ENCODE measurements at regions not wholly inside any gene's neighbourhood (a gene's known extent, or its start where the extent isn't known, plus 50 kb on each side); places are given as distances from the start of the nearest gene placed in this dataset.

DNA sequence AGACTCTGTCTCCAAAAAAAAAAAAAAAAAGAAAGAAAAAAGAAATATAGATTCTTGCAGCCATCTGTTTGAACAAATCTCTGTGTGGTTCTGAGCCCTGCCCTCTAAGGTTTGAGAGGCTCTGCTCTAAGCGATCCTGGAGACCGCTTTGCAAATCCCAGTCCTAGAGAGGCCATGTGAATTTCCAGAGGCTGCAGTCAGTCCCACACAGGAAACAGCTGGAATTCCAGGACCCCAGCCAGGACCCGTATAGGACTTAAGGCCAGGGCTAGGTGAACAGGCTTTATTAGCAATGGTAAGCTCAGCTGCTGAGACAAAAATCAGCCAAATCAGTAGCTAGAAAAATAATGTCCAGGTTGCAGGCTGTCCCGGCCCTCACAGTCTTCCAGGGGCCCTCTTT is 154.8 kb downstream of the RPS24 start:
- DNase-seq, result no peak

GRCh38 chr10:78190051-78190825 is 156.6 kb downstream of the RPS24 start:
- no peak for DNase-seq

DNA sequence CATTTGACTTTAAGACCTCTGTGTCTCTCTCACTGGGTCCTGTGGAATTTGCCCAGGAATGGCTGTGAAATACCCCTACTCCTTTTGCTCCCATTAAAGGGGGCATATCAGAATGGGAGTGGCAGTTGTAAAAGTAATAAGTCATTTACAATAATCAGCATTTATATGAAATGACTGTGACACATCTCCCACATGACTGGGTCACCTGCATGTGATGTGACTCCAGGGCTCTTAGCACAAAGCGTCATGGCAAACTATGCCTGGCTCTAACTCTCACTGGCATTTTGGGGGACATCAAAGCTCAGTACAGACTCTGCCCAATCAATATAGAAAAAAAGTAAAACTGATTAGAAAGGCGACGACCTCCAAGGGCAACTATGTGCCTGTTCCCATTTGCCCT is 157.6 kb downstream of the RPS24 start:
- DNase-seq, result no peak

DNA sequence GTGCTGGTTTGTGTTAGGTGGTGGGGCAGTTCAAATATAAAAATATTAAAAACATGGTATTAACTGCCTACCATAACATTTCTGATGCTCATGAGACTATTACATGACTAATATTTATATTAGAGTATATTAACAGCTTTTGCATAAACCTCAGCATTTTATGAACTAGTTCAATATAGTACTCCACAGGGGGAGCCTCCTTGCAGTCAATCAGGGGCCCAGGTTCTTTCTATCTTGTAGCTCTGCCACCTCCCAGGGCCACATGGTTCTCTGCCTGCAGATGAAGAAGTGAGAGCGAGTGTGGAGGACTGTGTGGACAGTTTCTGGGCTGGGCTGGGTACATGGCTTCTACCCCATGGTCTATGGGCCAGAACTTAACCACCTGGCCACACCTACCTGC is 159.5 kb downstream of the RPS24 start:
- no peak for DNase-seq

- no peak for DNase-seq
These were observed 160.4 kb downstream of the RPS24 start for GRCh38 chr10:78194050-78194449.

GRCh38 chr10:78194539-78195402 is 161.1 kb downstream of the RPS24 start:
- DNase-seq, result no peak

DNA sequence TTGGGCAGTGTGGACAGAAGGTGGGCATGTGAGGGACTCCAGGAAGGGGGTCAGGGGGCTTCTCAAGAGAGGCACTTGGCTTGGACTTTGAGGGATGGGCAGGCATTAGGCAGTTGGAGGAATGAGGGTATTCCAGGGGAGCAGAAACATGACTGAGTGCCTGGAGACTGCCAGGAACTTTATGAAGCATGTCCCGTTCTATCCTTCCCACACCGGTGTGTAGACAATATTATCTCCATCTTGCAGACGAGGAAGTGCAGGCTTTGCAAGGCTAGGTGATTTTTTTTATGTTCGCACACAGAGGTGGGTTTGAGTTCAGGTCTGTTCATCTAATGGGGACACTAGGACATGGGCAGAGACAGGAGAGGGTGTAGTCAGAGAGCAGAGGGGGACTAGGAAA is 162.7 kb downstream of the RPS24 start:
- DNase-seq, result no peak

- DNase-seq, result no peak
These were observed 163.3 kb downstream of the RPS24 start for GRCh38 chr10:78196964-78197363.

DNA sequence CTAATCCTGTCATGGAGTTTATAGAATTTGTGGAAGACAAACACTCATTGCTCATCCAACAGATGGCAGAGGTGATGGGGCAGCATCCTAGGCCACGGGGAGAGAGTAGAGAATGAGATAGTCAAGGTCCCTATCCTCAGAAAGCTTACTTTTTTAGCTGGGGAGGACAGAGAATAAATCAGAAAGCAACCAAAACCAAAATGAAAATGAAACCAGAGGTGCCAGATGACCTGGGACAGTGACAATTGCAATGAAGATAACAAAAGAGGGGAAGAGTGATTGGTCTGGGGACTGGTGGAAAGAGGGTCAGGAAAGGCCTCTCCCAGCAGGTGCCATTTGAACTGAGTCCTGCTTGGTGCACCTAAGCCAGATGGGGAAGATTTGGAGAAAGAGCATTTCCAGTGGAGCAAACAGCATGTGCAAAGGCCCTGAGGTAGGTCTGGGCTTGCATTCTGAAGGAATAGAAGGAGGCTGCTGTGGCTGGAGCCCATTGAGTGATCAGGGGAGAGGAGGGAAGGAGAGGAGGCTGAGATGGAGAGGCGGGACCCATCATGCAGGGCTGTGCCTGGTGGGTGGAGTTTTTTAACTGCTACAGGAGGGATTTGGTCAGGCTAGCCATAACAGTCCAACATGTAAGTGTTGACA is 164.1 kb downstream of the RPS24 start:
- DNase-seq, result no peak

DNA sequence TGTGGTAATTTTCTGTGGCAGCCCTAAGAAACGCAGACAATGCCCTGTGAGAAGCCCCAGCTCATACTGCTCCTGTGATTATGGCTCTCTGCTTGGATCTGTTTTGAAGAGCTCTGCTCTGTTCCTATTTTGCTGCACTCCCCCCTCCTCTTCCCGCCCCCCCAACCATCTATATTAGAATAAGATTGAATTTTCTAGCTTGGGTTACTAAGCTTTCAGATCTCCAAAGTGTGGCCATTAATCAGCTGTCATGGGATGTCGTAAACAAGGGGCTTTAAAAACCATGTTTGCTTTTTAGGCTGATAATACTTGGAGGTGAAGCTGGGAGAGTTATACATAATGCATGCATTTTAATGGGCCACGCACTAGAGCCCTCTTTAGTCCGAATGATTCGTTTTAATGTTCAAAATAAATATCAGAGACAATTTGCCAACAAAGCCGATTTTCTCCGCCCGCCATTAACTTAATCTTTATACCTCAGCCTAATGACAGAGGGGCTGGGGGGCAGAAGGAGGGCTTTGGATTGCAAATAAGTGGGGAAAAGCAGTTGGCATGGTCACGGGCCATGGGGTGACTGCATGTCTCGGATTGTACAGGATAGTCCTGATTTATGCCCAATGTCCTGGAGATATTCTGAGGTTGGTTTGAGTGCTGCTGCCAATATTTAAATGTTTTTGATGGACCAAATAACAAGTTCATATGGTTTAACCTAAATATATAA is 165.5 kb downstream of the RPS24 start:
- DNase-seq, result no peak

DNA sequence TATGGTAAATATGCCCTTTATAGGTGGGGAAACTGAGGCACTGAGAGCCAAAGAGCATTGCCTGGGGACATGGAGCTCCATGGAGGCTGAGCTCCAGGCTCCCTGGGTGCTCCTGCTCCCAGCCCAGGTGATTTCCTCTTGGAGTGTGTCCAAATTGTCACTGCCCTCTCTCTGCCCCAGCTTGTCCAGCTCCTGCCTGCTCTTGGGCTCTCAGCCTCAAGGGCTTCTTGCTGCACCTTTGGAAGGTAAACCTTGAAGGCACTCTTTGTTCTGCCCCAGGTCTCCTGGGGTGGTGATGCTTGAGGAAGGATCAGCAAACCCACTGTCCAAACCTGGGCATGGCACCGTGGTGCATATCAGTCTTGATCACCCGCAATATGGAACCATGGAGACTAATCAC is 166.1 kb downstream of the RPS24 start:
- no peak for DNase-seq

- DNase-seq, result no peak
These were observed 167.0 kb downstream of the RPS24 start for GRCh38 chr10:78200686-78201085.

DNA sequence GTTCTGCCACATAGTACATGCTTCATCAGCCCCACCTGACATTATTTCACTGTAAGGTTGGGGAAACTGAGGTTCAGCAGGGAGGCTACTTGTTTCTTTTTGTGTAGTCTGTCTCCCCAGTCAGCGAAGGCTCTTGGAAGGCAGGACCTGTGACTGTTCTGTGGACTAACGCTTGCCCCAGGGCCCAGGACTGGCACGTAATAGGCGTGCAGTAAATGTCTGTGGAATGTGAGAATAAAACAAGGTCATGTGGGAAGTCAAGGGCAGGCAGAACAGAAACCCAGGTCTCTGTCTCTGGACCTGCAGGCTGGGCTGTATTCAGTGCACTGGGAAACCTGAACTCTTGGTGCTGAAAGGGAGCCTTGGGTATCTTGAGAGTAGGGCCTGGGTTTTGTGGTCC is 168.7 kb downstream of the RPS24 start:
- DNase-seq, result no peak

- DNase-seq, result no peak
These were observed 170.5 kb downstream of the RPS24 start for GRCh38 chr10:78203915-78204818.

DNA sequence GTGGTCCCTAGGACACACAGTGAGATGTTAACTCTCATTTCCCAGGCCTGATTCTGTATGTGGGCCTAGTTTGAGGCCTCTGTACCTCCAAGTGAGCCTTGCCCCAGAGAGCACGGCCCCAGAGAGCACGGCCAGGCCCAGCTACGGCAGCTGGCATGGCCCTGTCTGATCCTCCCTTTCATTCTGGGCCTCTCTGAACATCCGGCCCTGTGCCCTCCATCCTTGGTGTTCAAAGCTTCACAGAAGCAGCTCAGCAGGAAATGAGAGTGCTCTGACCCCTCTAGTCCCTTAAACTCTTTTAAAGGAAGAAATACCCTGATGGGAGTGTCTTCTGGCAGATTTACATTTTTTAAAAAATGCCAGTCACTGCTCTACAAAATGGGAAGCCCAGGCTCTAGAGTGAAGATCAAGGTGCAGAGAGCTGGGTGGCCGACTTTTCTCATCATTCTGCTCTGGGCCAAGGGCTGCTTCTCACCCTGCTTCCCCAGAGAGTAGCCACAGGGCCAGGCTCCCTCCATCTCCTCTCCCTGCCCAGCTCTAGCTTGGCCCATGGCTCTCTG is 171.9 kb downstream of the RPS24 start:
- DNase-seq, result no peak

DNA sequence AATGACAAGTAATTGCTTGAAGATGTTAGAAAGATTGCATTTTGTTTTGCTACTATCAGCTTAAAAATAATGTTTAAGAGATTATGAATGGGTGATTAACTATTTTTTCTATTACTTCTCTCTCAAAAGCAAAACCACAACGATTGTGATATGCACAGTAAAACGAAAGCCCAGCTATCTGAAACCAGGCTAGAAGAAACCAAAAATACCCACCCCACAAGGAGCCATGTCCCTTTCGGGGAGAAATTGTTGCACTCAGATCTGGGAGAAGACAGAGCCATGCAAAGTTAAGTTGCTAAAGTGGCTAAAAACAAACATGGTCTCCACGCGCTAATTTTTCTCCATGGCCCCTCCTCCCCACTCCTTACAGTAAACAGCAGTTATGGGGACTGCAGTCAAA is 173.6 kb downstream of the RPS24 start:
- no peak for DNase-seq

GRCh38 chr10:78207776-78208175 is 174.1 kb downstream of the RPS24 start:
- DNase-seq, result no peak

DNA sequence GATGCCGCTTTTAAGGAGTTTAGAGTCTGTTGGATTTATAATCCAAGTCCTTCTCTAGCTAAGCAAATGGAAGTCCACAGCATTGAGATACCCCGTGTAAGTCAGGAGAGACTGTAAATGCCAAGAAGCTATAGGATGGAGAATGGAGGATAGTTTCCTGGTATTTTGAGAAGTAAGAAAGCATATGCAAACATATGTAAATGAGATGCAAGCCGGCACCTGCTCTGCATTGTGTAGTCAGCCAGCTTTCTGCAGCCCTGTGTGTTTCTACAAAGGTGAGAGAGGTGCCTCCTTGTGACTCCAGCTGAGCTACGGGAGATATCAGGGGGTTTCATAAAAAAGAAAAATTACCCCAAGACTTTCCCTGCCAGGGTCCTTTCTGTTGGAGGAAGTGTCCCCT is 176.3 kb downstream of the RPS24 start:
- no peak for DNase-seq

DNA sequence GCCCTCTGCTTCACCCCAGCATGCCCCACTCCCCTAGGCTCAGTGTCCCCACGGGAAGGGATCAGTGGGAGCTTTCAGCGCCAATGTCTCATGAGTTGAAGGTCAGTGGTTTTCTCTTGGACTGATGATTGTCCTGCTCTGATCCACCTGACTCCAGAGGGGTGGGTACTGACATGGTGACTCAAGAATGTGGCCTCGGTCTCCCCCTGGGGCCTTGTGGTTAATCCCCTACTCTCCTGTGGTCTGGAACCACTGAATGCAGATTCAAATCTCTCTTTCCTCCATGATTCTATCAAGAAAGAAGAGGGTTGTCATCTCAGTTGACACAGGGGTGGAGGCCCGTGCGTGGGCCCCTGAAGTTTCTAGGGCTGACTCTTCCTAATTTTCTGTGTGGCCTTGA is 176.9 kb downstream of the RPS24 start:
- DNase-seq, result no peak

DNA sequence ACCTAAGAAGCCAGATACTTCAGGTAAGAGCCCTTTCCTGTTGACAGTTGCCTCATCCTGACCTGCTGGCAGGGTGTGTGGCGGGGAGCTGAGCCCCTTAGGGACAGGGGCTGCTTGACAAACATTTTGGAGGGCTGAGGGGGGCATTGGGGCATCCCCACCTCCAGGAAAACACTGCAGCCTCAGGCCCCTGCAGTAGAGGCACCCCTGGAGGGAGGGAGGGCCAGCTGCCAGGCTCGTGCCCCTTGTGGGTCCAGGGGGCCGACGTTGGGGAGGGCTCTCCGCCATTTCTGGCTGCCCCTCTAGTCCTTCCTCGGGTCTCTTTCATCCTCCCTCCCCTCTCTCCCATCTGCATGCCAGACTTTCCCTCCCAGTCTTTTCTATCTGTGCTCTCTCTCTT is 177.3 kb downstream of the RPS24 start:
- no peak for DNase-seq

GRCh38 chr10:78211561-78212051 is 177.9 kb downstream of the RPS24 start:
- DNase-seq, result no peak
